ENCODE measurements at regions not wholly inside any gene's neighbourhood (a gene's known extent, or its start where the extent isn't known, plus 50 kb on each side); places are given as distances from the start of the nearest gene placed in this dataset. TPM values are rescaled to one million over a fixed set of nuclear protein-coding genes. Genes with fewer than 3 reads are reported as not detected.

GRCh38 chr11:90274362-90274761, 51.5 kb upstream of the CHORDC1 start:
- H3K4me1 ChIP-seq: no peaks in the 10 kb centered on the region
- DNase-seq: no peak

More at GRCh38 chr11:90274362-90274761, 51.5 kb upstream of the CHORDC1 start:
- Histone ChIP-seq H3K36me3 (no peaks in the 10 kb centered on the region), H3K9me3 (no peaks in the 10 kb centered on the region), H3K27me3 (no peaks in the 10 kb centered on the region), H3K4me3 (no peak overlapping the region), H3K27ac (no peak overlapping the region)
- intact Hi-C loops (cut with DNase I; ENCODE audit: low total_unique reads): no loop called here
- no peak for TF ChIP-seq CTCF (IDR thresholded peaks at IDR 0.05)
- no peak for TF ChIP-seq POLR2A (IDR thresholded peaks at IDR 0.05)

MicroRNA genes in the stretch of these regions (microRNA counts, 767-probe panel; counts per million panel counts)
- 0 counts per million in 2 donors for microRNA hsa-miR-1261

Small RNA genes lying in the stretch of these regions (microRNA-seq; reads per million reads assigned to microRNA genes)
- gene MIR1261 (ENCODE audit: borderline microRNAs expressed, borderline replicate concordance) (not detected), gene MIR4490 (ENCODE audit: borderline microRNAs expressed, borderline replicate concordance) (not detected)

Small RNA genes lying in the stretch of these regions (small RNA-seq; reads per million reads assigned to genes)
- gene AP001002.3 (not detected), gene MIR1261 (not detected), gene MIR4490 (not detected)
